Suppressor macrophage (primary cell): ENCODE measurements at regions not wholly inside any gene's neighbourhood (a gene's known extent, or its start where the extent isn't known, plus 50 kb on each side); places are given as distances from the start of the nearest gene placed in this dataset.
A peak's percentile ranks its signal among the peaks of the same experiment; 100 is the strongest.

Experiments
- DNase-seq, 4 experiments: peaks; one replicate each; pipeline ENCODE4 v3.0.0-alpha.2; 2020 to 2022

DNA sequence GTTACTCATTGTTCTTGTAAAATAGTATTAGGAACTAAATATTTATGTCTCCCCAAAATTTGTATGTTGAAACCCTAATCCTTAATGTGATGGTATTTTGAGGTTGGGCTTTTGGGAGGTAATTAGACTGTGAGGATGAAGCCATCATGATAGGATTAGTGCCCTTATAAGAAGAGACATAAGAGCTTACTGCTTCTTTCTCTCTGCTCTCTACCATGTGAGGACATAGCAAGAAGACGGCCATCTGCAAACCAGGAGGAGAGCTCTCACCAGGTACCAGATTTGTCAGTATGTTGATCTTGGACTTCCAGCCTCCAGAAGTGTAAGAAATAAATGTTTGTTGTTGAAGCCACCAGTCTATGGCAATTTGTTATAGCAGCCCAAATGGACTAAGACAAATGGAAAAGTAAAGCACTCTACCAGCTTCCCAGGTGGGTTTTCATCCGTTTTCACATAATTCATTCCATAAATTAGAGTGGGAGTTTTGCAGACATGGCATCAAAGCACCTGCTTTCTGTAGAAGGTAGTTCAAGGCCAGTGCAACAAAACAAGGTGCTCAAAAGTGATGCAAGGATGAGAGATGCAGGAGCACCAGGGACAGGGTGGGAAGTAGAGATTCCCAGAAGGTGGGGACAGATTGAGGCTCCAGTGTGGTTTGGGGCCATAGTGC is 70.7 kb downstream of the MYCN start:
- DNase-seq, result no peak

DNA sequence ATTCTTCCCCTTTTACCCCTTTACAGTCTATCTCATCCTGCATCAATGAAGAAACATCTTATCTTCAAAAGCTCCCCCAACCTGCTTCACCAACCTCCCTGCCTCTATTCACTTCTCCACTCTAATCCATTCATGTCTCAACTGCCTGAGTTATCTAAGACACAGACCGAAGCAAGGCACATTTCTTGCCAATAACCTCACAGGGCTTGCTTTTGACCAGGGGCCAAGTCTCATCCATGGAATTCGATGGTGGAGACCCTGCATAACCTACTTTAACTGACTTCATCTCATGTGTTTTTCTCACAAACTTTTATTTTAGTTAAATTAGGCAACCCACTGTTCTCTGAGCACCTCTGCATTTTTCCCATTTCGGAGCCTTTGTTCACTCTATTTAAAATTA is 69.7 kb downstream of the MYCN start:
- DNase-seq, result no peak

DNA sequence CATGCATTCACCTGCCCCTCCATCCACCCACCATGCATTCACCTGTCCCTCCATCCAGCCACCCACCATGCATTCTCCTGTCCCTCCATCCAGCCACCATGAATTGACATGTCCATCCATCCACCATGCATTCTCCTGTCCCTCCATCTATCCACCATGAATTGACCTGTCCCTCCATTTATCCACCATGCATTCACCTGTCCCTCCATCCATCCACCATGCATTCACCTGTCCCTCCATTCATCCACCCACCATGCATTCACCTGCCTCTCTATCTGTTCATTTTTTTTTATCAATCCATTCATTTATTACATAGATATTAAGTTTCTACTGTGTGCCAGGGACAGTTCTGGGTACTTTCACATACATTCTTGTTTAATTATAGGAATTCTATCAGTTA is 69.2 kb downstream of the MYCN start:
- DNase-seq, result no peak

DNA sequence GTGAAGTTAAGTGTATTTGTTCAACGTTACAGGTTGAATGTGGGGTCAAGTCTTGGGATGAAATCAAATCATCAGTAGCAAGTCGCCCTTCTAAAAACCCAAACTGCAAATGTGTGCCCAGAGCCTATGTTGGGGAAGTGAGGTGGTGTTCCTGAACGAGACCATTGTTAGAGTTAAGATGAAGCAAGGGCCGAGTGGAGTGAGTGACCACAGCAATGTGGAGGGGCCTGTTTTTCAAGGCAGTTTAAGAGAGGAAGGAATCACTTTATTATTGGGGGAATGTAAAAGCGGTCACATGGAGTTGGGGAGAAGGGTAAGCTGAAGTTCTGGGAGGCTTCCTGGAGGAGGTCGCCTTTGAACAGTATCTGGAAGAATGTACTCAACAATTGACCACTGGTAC is 68.5 kb downstream of the MYCN start:
- DNase-seq, result no peak

DNA sequence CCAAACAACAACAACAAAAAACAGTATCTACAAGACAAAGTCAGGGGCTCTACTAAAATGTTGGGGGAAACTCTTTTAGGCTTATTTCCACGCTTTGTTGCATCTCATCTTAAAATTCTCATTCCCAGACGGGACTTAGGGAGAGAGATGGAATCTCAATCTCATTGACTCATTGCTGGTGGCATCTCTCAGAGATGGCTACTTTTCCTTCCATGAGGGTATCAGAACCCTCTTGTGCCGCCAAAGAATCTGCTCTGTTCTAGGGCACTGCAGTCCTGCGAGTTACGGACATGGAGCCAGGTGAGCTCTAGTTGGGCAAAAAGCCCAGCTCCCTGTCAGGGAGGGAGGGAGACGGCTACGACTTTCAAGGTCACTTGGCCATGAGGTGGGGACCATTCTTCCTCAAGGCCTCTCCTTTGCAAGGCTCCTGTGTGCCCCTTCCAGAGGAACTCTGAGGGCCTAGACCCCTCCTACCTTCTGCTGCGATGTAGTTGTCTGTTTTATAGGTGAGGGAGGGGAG is 68.0 kb downstream of the MYCN start:
- no peak for DNase-seq

DNA sequence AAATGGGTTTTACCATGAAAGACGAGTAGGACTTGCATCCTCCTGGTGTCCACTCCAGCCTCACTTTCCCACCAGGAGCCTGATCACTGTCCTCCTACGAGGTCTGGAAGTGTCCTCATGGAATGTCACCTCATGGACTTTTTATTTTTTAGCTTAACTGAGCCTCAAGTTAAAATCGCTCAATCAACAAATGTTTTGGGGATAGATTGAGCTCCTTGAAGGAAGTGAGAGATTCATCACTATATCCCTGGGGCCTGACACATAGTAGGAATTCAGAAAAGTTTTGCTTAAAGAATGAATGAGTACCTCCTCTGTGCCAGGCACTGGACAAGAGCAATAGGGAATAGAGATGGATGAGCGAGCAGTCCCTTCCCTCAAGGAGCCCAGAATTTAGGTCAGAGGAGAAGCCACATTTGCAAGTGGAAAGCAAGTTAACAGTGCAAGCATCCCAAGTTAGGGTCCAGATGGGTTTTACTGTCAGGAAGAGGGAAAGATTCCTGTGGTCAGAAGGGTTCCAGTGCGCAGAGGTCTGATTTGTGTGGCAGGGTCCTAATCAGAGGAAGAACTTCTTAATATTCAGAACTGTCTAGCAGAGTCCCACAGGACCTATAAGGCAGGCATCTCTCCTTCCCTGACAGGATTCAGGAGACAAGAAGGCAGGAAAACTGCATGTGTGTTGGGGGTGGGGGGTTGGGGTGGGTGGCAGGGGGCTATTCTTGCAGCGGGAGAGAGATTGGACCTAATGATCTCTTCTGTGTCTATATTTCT is 67.0 kb downstream of the MYCN start:
- DNase-seq, result no peak

DNA sequence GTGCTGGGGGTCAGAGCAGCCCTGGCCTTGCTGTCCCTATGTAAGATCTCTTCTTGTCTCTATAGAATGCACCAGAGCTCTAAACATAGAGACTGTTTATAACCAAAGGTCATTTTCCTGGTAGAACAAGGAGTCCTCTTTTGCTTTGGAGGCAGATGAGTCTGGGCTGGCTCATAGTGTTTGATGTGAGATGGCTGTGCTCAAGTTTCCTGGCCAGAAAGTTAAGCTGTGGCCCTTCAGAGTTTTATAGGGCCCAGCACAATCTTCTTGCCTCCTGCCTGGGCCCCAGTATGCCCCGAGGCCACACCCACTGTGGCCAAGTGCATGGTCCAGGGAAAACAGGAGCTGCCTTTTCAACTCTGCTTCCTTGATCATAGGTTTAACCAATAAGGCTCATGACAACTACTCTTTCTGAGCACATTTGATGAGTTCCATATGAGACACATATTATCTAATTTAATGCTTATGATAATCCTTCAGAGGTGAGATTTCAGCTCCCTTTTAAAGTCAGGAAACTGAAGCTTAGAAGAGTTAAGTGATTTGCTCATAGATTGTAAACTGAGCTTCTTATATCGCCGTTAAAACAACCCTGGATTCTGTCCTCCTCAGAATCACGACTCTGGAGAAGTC is 66.3 kb downstream of the MYCN start:
- DNase-seq, result peak in 1 of 4 experiments; percentile 25

DNA sequence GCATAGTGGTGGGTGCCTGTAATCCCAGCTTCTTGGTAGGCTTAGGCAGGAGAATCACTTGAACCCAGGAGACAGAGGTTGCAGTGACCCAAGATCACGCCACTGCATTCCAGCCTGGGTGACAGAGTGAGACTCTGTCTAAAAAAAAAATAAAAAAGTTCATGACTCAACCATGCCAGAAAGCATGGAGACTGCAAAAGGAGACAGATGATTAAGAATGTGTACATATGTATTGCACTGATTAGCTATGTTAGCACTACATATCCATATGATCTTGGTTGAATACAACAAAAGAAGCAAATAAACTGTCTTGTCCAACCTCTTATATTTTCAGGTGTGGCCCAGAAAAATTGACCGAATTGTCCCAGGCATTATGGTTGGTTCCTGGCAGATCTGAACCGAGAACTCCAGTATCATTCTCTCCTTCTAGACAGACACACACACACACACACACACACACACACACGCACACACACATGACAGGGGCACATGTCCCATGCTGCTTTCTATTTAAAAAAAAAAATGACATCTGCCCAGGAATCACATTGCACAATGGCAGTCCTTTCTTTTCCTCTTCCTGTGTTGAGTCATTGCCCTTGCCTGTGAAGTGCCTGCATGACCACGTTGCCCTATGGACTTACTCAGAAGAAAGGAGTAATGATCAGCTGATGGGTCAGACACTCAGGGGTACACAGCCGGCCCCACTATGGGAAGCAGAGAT is 65.6 kb downstream of the MYCN start:
- DNase-seq, result peak; percentile 82 to 95 (median 90)

DNA sequence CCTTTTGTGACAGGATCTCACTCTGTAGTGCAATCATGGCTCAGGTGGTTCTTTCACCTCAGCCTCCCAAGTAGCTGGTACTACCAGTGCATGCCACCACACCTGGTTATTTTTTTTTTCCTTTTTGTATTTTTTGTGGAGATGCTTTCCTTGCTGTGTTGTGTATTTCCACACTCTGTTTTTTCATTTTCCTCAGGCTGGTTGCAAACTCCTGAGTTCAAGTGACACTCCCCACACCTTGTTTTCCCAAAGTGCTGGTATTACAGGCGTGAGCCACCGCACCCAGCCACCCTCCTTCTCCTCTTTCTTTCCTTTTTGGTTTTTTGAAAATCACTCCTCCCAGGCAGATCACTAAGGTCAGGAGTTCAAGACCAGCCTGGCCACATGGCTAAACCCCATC is 65.0 kb downstream of the MYCN start:
- no peak for DNase-seq

DNA sequence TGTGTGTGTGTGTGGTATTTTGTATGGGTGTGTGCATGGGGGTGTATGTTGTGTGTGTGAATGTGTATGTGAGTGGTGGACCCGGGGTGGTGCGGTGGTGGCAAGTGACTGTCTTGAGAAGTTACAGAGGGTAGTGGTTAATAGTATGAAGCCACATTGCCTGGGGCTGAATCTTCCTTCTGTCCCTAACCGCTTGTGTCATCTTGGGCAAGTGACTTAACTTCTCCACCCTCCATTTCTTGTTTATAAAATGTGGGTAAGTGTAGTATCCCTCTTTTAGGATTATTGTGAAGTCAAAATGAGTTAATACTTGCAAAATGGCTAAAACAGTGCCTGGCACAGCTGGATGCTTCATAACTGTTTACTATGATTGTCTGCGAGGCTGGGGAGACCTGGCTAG is 63.5 kb downstream of the MYCN start:
- peak in 1 of 4 experiments; percentile 14 for DNase-seq

DNA sequence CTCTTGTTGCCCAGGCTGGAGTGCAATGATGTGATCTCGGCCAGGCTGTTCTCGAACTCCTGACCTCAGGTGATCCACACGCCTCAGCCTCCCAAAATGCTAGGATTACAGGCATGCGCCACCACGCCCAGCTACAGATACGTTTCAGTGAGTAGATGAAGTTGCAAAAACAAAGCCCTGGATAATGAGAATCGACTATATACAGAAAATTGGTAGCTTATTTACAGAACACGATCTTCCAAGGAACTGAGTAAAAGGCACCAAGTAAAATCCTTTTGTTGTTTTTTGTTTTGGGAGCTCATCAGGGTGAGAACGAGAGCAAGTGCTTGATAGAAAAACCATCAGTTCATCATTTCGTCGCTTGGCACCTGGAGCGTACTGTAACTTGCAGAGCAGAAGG is 62.8 kb downstream of the MYCN start:
- no peak for DNase-seq

DNA sequence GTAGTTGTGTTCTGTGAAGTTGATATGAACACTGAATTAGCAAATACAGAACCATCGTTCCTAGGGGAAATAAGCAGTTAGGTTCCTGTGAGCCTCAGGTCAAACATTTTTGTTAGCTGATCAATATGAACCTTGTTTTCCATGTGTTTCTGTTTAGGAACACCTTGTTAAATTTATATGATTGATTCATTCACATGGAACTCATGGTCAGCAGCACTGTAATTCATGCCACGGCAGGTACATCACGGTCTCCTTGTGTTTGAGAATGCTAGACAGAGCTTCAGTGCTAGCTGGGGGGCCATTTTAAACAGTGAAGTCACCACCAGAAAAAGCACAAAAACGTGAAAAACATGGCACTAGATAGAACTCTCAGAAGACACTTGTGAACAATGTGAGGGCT is 62.2 kb downstream of the MYCN start:
- no peak for DNase-seq

DNA sequence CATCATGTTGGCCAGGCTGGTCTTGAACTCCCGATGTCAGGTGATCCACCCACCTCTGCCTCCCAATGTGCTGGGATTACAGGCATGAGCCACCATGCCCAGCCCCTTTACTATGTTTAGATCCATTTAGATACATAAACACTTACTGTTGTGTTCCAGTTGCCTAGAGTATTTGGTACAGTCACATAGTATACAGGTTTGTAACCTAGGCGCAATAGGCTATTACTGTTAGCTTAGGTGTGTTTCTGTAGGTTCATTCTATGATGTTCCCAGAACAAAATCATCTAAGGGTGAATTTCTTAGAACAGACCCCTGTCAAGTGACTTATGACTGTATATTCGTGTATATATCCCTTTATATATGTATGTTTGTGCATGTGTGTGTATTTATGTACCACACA is 61.8 kb downstream of the MYCN start:
- no peak for DNase-seq

DNA sequence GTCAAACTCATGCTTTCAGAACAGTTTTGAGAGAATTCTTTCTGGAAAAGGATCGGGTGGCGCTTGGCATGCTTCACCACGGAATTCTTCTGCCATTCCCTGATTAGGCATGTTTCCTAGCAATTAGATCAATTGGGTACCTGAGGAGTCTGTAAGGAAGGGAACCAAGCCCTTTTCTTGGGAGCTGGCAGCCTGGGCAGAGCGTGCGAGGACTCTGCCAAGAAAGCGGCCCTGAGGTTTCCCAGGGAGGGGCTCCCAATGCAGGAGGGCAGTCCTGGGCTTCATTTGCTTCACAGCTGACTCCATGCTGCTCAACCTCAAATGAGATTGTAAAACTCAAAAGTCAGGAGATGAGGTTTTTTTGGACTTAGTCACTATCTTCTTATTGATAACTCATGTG is 60.3 kb downstream of the MYCN start:
- DNase-seq, result no peak

DNA sequence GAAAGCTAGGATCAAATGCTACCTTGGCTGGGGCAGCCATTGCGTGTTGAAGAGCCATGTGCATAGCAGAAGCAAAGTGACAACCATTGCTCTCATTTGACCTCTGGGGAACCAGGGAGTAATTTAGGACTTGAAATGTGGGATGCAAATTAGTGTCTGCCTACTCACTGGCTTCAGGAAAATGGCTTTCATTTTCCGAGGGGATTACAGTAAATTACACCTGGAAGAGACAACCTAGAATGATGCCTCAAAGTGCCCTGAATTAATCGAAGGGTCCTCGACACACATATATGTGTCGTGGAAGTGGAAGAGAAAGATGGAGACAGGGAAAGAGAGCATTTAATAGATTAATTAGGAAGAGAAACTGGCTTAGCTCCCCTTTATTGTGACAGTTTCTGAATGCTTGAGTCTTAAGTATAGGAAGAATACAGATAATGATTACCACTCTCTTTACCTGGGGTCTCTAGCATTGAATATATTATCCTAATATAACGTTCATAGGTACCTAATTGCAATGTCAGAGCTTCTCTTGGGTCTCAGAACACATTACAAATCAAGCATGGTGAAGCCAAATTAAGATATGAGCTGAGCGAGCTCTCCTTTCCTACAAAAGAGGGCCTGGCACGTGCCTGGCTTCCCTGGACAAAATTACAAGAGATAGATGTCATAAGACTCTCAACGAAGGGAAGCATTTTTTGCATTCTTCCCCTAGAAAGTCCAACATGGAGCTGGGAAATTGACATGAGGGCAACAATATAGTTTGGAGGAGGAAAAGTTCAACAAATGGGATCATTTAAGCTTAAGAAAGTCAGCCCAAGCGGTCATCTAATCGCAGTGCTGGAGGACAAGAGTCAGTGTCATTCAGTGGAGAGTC is 59.5 kb downstream of the MYCN start:
- DNase-seq, result no peak

DNA sequence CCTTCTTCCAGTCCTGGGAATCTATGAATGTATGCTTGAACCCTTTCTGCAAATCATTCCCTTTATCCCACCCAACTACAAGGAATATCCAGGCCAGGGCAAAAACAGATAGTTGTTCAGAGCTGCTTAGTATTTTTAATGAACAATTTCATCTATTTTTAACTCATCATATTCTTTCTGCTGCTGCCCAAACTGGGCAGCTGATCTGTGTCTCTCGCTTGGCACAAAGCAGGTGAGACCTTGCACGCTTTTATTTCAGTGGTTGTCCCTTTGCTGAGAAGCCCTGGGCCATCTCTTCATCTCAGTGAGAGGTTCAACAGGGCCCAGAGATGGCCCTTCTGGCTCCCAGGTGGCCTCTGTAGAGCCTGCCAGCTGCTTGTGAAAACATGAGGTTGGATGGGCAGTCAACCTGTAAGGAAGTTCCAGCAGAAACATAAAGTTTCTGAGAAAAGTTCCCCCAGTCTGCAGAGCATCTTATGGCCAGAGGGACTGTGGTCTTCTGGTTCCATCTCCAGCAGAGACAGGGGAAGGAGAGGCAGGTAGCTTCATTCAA is 57.5 kb downstream of the MYCN start:
- no peak for DNase-seq

DNA sequence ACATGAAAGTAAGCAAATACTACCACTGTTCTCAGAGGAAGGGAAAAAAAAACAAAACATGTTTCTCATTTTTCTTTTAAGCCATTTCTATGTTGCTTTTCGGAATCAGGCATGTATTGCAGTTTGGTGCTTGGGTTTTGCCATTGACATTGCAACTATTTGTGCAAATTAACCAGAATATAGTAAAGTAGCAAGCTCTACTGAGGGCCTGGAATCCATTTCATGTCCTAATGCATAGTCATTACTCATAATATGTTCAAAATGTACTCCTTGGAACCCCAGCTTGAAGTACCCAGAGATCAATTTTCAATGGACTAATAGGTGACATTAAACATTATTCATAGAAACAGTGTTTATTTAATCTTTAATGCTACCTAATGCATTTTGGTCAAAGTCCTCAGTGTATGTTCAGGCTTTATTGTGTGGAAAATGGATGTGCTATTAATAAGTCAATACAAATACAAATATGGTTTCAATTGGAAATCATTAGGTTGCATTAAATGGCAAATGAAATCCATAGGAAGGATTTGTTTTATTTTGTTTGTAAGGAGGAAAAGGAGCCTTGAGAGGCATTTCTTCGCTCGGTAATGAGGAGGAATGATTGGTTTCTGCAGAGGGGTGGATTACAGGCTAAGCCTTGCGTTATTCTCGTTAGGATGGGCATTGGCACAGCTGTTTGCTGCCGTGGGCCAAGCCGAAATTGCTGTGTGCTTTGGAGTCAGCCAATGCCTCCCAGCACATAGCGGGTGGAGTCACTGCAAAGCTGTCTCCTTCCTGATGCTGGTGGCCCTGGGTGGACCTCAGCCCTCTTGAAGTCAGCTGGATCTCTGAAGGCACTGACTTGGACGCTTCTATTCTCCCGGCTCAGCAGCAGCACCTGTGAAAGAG is 56.4 kb downstream of the MYCN start:
- no peak for DNase-seq
